IMR-90 (cell line): ENCODE measurements at regions not wholly inside any gene's neighbourhood (a gene's known extent, or its start where the extent isn't known, plus 50 kb on each side); places are given as distances from the start of the nearest gene placed in this dataset.
A peak's percentile ranks its signal among the peaks of the same experiment; 100 is the strongest.

ENCODE experiments used
- ATAC-seq: fragments of 200-7000 bp; cut with Tn5 transposase; 2 replicates; pipeline ENCODE4 v1.9.1; 2020; ENCODE audit warnings: low read depth, mild to moderate bottlenecking, moderate library complexity
- BruUV-seq: library from RNA; stranded (reverse); fragments of 400-500 nt; replicated peaks from 2 replicates; lab custom pipeline; 2021; lab: Mats Ljungman, UMichigan
- CTCF ChIA-PET: fragments of 300-600 bp; formaldehyde crosslinking; extraction: SDS; loops from one replicate; lab custom pipeline; 2021; ENCODE audit warnings: antibody characterized with exemption; lab: Yijun Ruan, JAX
- POLR2A ChIA-PET: fragments of 300-600 bp; sonication (Branson Sonifier 250); formaldehyde crosslinking; loops from one replicate; lab custom pipeline; 2022; ENCODE audit warnings: antibody characterized with exemption; ENCODE audit not compliant: unreplicated experiment; lab: Charles Lee
- DNase-seq: peaks from one replicate; pipeline ENCODE4 v3.0.0; 2013
- H2AFZ ChIP-seq: replicated peaks from 2 replicates; pipeline ENCODE3; 2013; ENCODE audit warnings: low read length, mild to moderate bottlenecking; ENCODE audit not compliant: poor library complexity
- H2AK5ac ChIP-seq: 2 replicates; pipeline ENCODE4 v1.6.1; 2013; ENCODE audit warnings: low read depth, low read length, inconsistent platforms
- H2AK9ac ChIP-seq: replicated peaks from 2 replicates; pipeline ENCODE3; 2013; ENCODE audit warnings: mild to moderate bottlenecking, low read depth, low read length, moderate library complexity; ENCODE audit not compliant: poor library complexity
- H2BK120ac ChIP-seq: 2 replicates; pipeline ENCODE4 v1.6.1; 2013; ENCODE audit warnings: low read depth, low read length, inconsistent platforms
- H2BK15ac ChIP-seq: 3 replicates; pipeline ENCODE4 v1.6.1; 2013; ENCODE audit warnings: low read depth, low read length, inconsistent platforms
- H2BK20ac ChIP-seq: 2 replicates; pipeline ENCODE4 v1.6.1; 2013; ENCODE audit warnings: low read depth, mild to moderate bottlenecking, inconsistent platforms, low read length, moderate library complexity
- H2BK5ac ChIP-seq: 2 replicates; pipeline ENCODE4 v1.6.1; 2013; ENCODE audit warnings: mild to moderate bottlenecking, low read depth, low read length, inconsistent platforms; ENCODE audit not compliant: poor library complexity, severe bottlenecking
- H3K14ac ChIP-seq: replicated peaks from 2 replicates; pipeline ENCODE4 v1.6.1; 2013; ENCODE audit warnings: low read depth, low read length, inconsistent platforms
- H3K18ac ChIP-seq: 2 replicates; pipeline ENCODE4 v1.6.1; 2013; ENCODE audit warnings: low read depth, low read length, control low read depth
- H3K23ac ChIP-seq: 2 replicates; pipeline ENCODE4 v1.6.1; 2013; ENCODE audit warnings: low read depth, low read length, inconsistent platforms
- H3K27ac ChIP-seq: 2 replicates; pipeline ENCODE4 v1.5.1; 2013; ENCODE audit warnings: mild to moderate bottlenecking, control low read depth, low read length; ENCODE audit not compliant: insufficient read depth
- H3K27me3 ChIP-seq: 2 replicates; pipeline ENCODE4 v1.6.1; 2013; ENCODE audit warnings: low read length; ENCODE audit not compliant: control insufficient read depth, insufficient read depth
- H3K36me3 ChIP-seq: 2 replicates; pipeline ENCODE4 v1.6.1; 2013; ENCODE audit warnings: low read length, mixed read lengths; ENCODE audit not compliant: control insufficient read depth, insufficient read depth
- H3K4ac ChIP-seq: 2 replicates; pipeline ENCODE4 v1.6.1; 2013; ENCODE audit warnings: low read depth, low read length, inconsistent platforms
- H3K4me1 ChIP-seq: 2 replicates; pipeline ENCODE4 v1.6.1; 2013; ENCODE audit warnings: low read length, mixed read lengths; ENCODE audit not compliant: control insufficient read depth, insufficient read depth
- H3K4me2 ChIP-seq: 2 replicates; pipeline ENCODE4 v1.6.1; 2013; ENCODE audit warnings: low read depth, mild to moderate bottlenecking, control low read depth, low read length, moderate library complexity
- H3K4me3 ChIP-seq: 2 replicates; pipeline ENCODE4 v1.5.1; 2013; ENCODE audit warnings: low read depth, mild to moderate bottlenecking, control low read depth, low read length, moderate library complexity; ENCODE audit not compliant: insufficient read depth
- H3K56ac ChIP-seq: 2 replicates; pipeline ENCODE4 v1.6.1; 2013; ENCODE audit warnings: low read length, inconsistent platforms; ENCODE audit not compliant: insufficient read depth; ENCODE audit errors: extremely low read depth
- H3K79me1 ChIP-seq, 2 experiments: 2 replicates each; pipeline ENCODE4 v1.6.1; 2013; ENCODE audit warnings: low read length in 2 of 2, inconsistent platforms in 1 of 2, low read depth in 1 of 2
- H3K9ac ChIP-seq: 2 replicates; pipeline ENCODE4 v1.6.1; 2013; ENCODE audit warnings: low read depth, low read length, control low read depth
- H3K9me1 ChIP-seq: 2 replicates; pipeline ENCODE4 v1.6.1; 2013; ENCODE audit warnings: low read length, inconsistent platforms; ENCODE audit not compliant: insufficient read depth
- H3K9me3 ChIP-seq: 2 replicates; pipeline ENCODE4 v1.6.1; 2013; ENCODE audit warnings: low read length; ENCODE audit not compliant: control insufficient read depth, insufficient read depth
- H4K20me1 ChIP-seq: 2 replicates; pipeline ENCODE4 v1.6.1; 2013; ENCODE audit warnings: low read length, inconsistent platforms; ENCODE audit not compliant: insufficient read depth
- H4K5ac ChIP-seq: 2 replicates; pipeline ENCODE4 v1.6.1; 2013; ENCODE audit warnings: mild to moderate bottlenecking, low read depth, low read length, control low read depth
- H4K8ac ChIP-seq, 2 experiments: 2 replicates each; pipeline ENCODE4 v1.6.1; 2013; ENCODE audit warnings: low read depth in 2 of 2, low read length in 2 of 2, control low read depth in 1 of 2, inconsistent platforms in 1 of 2
- H4K91ac ChIP-seq: 2 replicates; pipeline ENCODE4 v1.6.1; 2013; ENCODE audit warnings: low read depth, low read length, inconsistent platforms; ENCODE audit not compliant: insufficient read depth
- BHLHE40 ChIP-seq: fragments of 150-350 bp; IDR thresholded peaks from 2 replicates; pipeline ENCODE4 v1.6.1; 2016; ENCODE audit warnings: mild to moderate bottlenecking, low read depth, low read length
- CEBPB ChIP-seq: IDR thresholded peaks from 2 replicates; pipeline ENCODE4 v1.6.1; 2012; ENCODE audit warnings: low read depth, low read length, improper control_type of control experiment
- CTCF ChIP-seq: conservative IDR thresholded peaks from 2 replicates; pipeline ENCODE4 v1.5.1; 2012; ENCODE audit warnings: mild to moderate bottlenecking, low read depth, low read length, improper control_type of control experiment
- ELK1 ChIP-seq: fragments of 150-350 bp; IDR thresholded peaks from 2 replicates; pipeline ENCODE4 v1.6.1; 2016; ENCODE audit warnings: low read depth, mild to moderate bottlenecking, low read length, moderate library complexity, borderline replicate concordance
- MXI1 ChIP-seq: IDR thresholded peaks from 2 replicates; pipeline ENCODE4 v1.6.1; 2012; ENCODE audit warnings: low read depth, mild to moderate bottlenecking, low read length, moderate library complexity, borderline replicate concordance
- RCOR1 ChIP-seq: IDR thresholded peaks from 2 replicates; pipeline ENCODE4 v1.6.1; 2012; ENCODE audit warnings: mild to moderate bottlenecking, low read length, improper control_type of control experiment; ENCODE audit not compliant: insufficient replicate concordance
- WGBS, 2 experiments: methylation state at CpG; one replicate each; pipeline versions ENCODE4 v1.1.5 to v1.1.7; 2013; ENCODE audit warnings: missing lambda C conversion rate in 2 of 2; ENCODE audit not compliant: insufficient read length in 1 of 2; ENCODE audit errors: extremely low coverage in 2 of 2; 5-methylcytosine and 5-hydroxymethylcytosine counted together
- dilution Hi-C: fragments of 300-500 bp; cut with HindIII; formaldehyde crosslinking; loops from one replicate; pipeline ENCODE4 v1.14.3; 2018; ENCODE audit warnings: low sequenced_read_pairs; ENCODE audit not compliant: unreplicated experiment
- in situ Hi-C: fragments of 300-500 bp; cut with MboI; formaldehyde crosslinking; loops from 3 replicates; pipeline ENCODE4 v1.14.3; 2019; ENCODE audit warnings: low sequenced_read_pairs, inconsistent platforms, mixed read lengths
- intact Hi-C: fragments of 100-400 bp; cut with micrococcal nuclease; formaldehyde crosslinking; loops from 2 replicates; pipeline ENCODE4 v1.10.0; 2022

- Histone ChIP-seq H3K27me3 (no peaks in the 10 kb centered on the region), H2BK20ac (peak overlapping the region; percentile 33; the same call in 1 of the 2 replicates), H3K27ac (no peak overlapping the region), H3K4ac (no peak overlapping the region), H2BK5ac (no peak overlapping the region), H3K36me3 (no peaks in the 10 kb centered on the region), H3K79me1 (no peaks in the 10 kb centered on the region), H3K9ac (no peak overlapping the region), H2AFZ (peak overlapping the region; percentile 12), H3K23ac (peak overlapping the region; percentile 3; the same call in 1 of the 2 replicates), H3K9me1 (peaks cover 11% of the 10 kb centered on the region), H3K56ac (no peak overlapping the region), H2AK9ac (no peak overlapping the region), H3K9me3 (no peaks in the 10 kb centered on the region), H3K4me1 (peaks cover 21% of the 10 kb centered on the region), H4K91ac (no peak overlapping the region), H4K20me1 (no peaks in the 10 kb centered on the region), H2BK15ac (peak overlapping the region; percentile 53; the same call in 2 of the 3 replicates), H3K4me2 (no peak overlapping the region), H4K5ac (no peak overlapping the region), H2AK5ac (0 out of 2 replicates have a peak overlapping the region, but pooled peaks have one; percentile 5), H4K8ac (no peak overlapping the region), H3K14ac (no peak overlapping the region), H3K4me3 (no peak overlapping the region), H2BK120ac (no peak overlapping the region), H3K18ac (no peak overlapping the region)
- ATAC-seq (no peak), DNase-seq (no peak)
- BruUV-seq, result no TSS peak
- dilution Hi-C loops, result no loop called here
- intact Hi-C loops, result no loop called here
- TF ChIP-seq MXI1 (no peak), BHLHE40 (no peak), CTCF (no peak), ELK1 (no peak), CEBPB (no peak), RCOR1 (no peak)
- CTCF ChIA-PET, result interaction anchor here (1.2 kb wide), 1 partner anchor 16 kb away, joined by 3 read pairs; no protein-coding TSS in a partner anchor
- in situ Hi-C loops, result no loop called here
- no CpG with 5 or more reads among the region's 2 CpGs for WGBS, 2 experiments
- POLR2A ChIA-PET, result no interaction called here
Measured at GRCh38 chr2:200751786-200752185, 59.9 kb upstream of the BZW1 start.
